Upper lobe of left lung (tissue), 6 donors: ENCODE measurements at regions not wholly inside any gene's neighbourhood (a gene's known extent, or its start where the extent isn't known, plus 50 kb on each side); places are given as distances from the start of the nearest gene placed in this dataset.

Experiments
- ATAC-seq, 2 donors: fragments of 200-7000 bp; cut with Tn5 transposase; one replicate each; pipeline ENCODE4 v1.9.1; 2022; ENCODE audit warnings: mild to moderate bottlenecking in 2 of 2, moderate library complexity in 2 of 2; ENCODE audit not compliant: low FRiP score in 2 of 2
- DNase-seq, 2 donors: peaks; one replicate each; pipeline ENCODE4 v3.0.0-alpha.2; 2019 to 2020
- H3K27ac ChIP-seq, 4 donors: fragments of 200-600 bp; sonication (generic); one replicate each; pipeline ENCODE4 v1.5.1; 2016 to 2019
- H3K27me3 ChIP-seq, 4 donors: fragments of 200-600 bp; sonication (generic); one replicate each; pipeline ENCODE4 v1.5.1; 2017 to 2019
- H3K36me3 ChIP-seq, 4 donors: fragments of 200-600 bp; sonication (generic); one replicate each; pipeline ENCODE4 v1.5.1; 2016 to 2019
- H3K4me1 ChIP-seq, 4 donors: fragments of 200-600 bp; sonication (generic); one replicate each; pipeline ENCODE4 v1.5.1; 2018 to 2019
- H3K4me3 ChIP-seq, 4 donors: fragments of 200-600 bp; sonication (generic); one replicate each; pipeline ENCODE4 v1.5.1; 2017 to 2019; ENCODE audit warnings: mild to moderate bottlenecking in 2 of 4, moderate library complexity in 1 of 4
- H3K9me3 ChIP-seq, 4 donors: fragments of 200-600 bp; sonication (generic); one replicate each; pipeline ENCODE4 v1.5.1; 2018 to 2019
- EP300 ChIP-seq, 4 donors: sonication (generic); formaldehyde crosslinking; IDR thresholded peaks; one replicate each; pipeline ENCODE4 v1.5.1; 2017; ENCODE audit warnings: antibody characterized with exemption in 4 of 4, control low read depth in 2 of 4
- POLR2A ChIP-seq, 4 donors: fragments of 450-650 bp; IDR thresholded peaks; one replicate each; pipeline ENCODE4 v1.5.1; 2016 to 2017; ENCODE audit warnings: antibody characterized with exemption in 4 of 4, mild to moderate bottlenecking in 2 of 4
- POLR2AphosphoS5 ChIP-seq, 2 donors: sonication (generic); formaldehyde crosslinking; IDR thresholded peaks; one replicate each; pipeline ENCODE4 v1.5.1; 2017; ENCODE audit warnings: antibody characterized with exemption in 2 of 2
- WGBS, 2 donors: methylation state at CpG; one replicate each; pipeline ENCODE4 v1.1.5; 2017 to 2018; 5-methylcytosine and 5-hydroxymethylcytosine counted together
- TF ChIP-seq, protein P1 (sequence below), 6 experiments: fragments of 450-650 bp in 4 of 6; fragments of 200-600 bp in 2 of 6; sonication (generic) in 2 of 6; IDR thresholded peaks; one replicate each; pipeline ENCODE4 v1.5.1; 2016 to 2019; ENCODE audit warnings: antibody characterized with exemption in 6 of 6
- donor health status: DM: no; HTN: no; CAD: no; lungs with moderate emphysema.
- donor health status: DM: no; HTN: yes; CAD: no; lungs with severe emphysema.

DNA sequence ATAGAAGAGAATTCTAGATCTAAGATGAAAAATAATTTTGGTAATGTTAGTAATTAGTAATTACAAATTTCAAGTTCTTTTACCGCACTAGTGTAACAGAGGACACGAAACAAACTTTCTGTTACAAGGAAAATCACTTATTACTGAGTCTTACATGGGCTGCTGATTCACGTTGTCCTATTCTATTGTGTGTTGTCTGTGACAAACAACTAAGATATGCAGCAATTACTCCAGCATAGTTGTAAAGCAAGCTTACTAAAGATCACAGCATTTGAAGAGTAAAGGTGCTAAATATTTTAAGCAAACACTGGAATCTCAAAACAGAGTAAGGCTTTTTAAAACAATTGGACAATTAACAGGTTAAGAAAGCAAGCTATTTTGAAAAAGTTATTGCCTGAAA, 502.3 kb downstream of the KCNT2 start:
- H3K4me1 ChIP-seq, result no peaks in the 10 kb centered on the region
- WGBS, 2 donors, result 69 to 77% methylated on average over 3 of the region's 3 CpGs
- TF ChIP-seq POLR2AphosphoS5 (IDR thresholded peaks at IDR 0.05) (no peak), EP300 (IDR thresholded peaks at IDR 0.05) (no peak), POLR2A (IDR thresholded peaks at IDR 0.05) (no peak)
- TF ChIP-seq, protein P1, sequence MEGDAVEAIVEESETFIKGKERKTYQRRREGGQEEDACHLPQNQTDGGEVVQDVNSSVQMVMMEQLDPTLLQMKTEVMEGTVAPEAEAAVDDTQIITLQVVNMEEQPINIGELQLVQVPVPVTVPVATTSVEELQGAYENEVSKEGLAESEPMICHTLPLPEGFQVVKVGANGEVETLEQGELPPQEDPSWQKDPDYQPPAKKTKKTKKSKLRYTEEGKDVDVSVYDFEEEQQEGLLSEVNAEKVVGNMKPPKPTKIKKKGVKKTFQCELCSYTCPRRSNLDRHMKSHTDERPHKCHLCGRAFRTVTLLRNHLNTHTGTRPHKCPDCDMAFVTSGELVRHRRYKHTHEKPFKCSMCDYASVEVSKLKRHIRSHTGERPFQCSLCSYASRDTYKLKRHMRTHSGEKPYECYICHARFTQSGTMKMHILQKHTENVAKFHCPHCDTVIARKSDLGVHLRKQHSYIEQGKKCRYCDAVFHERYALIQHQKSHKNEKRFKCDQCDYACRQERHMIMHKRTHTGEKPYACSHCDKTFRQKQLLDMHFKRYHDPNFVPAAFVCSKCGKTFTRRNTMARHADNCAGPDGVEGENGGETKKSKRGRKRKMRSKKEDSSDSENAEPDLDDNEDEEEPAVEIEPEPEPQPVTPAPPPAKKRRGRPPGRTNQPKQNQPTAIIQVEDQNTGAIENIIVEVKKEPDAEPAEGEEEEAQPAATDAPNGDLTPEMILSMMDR (IDR thresholded peaks at IDR 0.05), result no peak
- H3K9me3 ChIP-seq, result no peaks in the 10 kb centered on the region
- DNase-seq, result no peak
- ATAC-seq, result no peak
- H3K27me3 ChIP-seq, result no peaks in the 10 kb centered on the region
- no peak overlapping the region for H3K27ac ChIP-seq
- no peak overlapping the region for H3K4me3 ChIP-seq
- no peaks in the 10 kb centered on the region for H3K36me3 ChIP-seq

DNA sequence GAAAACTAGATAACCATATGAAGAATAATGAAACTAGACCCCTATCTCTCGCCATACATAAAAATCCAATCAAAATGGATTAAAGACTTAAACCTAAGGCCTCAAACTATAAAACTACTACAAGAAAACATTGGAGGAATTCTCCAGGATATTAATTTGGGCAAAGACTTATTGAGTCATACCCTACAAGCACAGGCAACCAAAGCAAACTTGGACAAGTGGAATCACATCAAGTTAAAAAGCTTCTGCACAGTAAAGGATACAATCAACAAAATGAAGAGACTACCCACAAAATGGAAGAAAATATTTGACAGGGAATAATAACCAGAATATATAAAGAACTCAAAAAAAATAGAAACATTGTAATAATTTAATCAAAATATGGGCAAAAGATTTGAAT, 505.4 kb downstream of the KCNT2 start:
- Histone ChIP-seq H3K27me3 (no peaks in the 10 kb centered on the region), H3K36me3 (no peaks in the 10 kb centered on the region), H3K4me3 (no peak overlapping the region), H3K9me3 (no peaks in the 10 kb centered on the region), H3K27ac (no peak overlapping the region), H3K4me1 (no peaks in the 10 kb centered on the region)
- WGBS, 2 donors, result 77 to 95% methylated on average over 1 of the region's 1 CpG
- no peak for ATAC-seq
- no peak for DNase-seq
- TF ChIP-seq EP300 (IDR thresholded peaks at IDR 0.05) (no peak), POLR2A (IDR thresholded peaks at IDR 0.05) (no peak), POLR2AphosphoS5 (IDR thresholded peaks at IDR 0.05) (no peak)
- TF ChIP-seq, protein P1 (IDR thresholded peaks at IDR 0.05), result no peak

DNA sequence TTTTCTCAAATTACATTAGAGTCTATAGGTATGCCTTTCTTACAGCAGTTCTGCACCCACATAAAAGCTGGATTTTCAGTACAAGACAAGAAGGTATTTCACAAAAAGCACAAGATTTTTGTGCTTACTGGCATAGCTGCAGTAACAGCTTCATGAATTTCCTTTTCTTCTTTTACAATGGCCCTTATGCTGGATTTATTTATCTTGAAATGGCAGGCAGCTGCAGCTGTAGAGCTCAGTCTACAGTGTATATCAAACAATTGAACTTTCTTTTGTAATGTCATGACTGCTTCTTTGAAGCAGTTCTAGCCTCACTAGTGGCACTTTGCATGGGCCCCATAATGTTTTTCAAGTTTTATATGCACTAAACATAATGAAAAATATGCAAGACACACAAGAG, 510.2 kb downstream of the KCNT2 start:
- Histone ChIP-seq H3K27me3 (no peaks in the 10 kb centered on the region), H3K4me3 (no peak overlapping the region), H3K9me3 (no peaks in the 10 kb centered on the region), H3K27ac (no peak overlapping the region), H3K4me1 (no peaks in the 10 kb centered on the region), H3K36me3 (no peaks in the 10 kb centered on the region)
- ATAC-seq, result no peak
- TF ChIP-seq EP300 (IDR thresholded peaks at IDR 0.05), result no peak
- TF ChIP-seq POLR2A (IDR thresholded peaks at IDR 0.05), result no peak
- TF ChIP-seq, protein P1 (IDR thresholded peaks at IDR 0.05), result no peak
- no peak for TF ChIP-seq POLR2AphosphoS5 (IDR thresholded peaks at IDR 0.05)
- DNase-seq, result no peak

DNA sequence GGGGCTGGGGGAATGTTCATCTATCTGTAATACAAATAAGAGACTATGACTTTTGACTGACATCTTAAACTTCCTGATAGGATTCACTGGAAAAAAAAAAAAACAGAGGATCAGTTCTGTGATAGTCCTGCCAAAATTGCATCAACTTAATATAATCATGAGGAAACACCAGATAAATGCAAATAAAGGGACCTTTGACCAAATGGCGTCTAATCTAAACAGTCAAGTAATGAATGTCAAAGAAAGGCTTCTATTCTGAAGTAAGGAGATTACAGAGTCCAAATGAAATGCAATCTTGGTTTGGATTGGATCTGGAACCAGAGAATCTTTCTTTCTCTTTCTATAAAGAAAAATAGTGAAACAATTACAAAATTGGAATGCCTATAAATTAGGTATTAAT, 513.4 kb downstream of the KCNT2 start:
- whole genome bisulfite sequencing, 2 donors, result 50 to 66% methylated on average over 1 of the region's 1 CpG
- Histone ChIP-seq H3K27ac (no peak overlapping the region), H3K4me1 (no peaks in the 10 kb centered on the region), H3K27me3 (no peaks in the 10 kb centered on the region), H3K36me3 (no peaks in the 10 kb centered on the region), H3K9me3 (no peaks in the 10 kb centered on the region), H3K4me3 (no peak overlapping the region)
- ATAC-seq (no peak), DNase-seq (no peak)
- TF ChIP-seq, protein P1 (IDR thresholded peaks at IDR 0.05), result no peak
- no peak for TF ChIP-seq POLR2AphosphoS5 (IDR thresholded peaks at IDR 0.05)
- no peak for TF ChIP-seq POLR2A (IDR thresholded peaks at IDR 0.05)
- TF ChIP-seq EP300 (IDR thresholded peaks at IDR 0.05), result no peak

DNA sequence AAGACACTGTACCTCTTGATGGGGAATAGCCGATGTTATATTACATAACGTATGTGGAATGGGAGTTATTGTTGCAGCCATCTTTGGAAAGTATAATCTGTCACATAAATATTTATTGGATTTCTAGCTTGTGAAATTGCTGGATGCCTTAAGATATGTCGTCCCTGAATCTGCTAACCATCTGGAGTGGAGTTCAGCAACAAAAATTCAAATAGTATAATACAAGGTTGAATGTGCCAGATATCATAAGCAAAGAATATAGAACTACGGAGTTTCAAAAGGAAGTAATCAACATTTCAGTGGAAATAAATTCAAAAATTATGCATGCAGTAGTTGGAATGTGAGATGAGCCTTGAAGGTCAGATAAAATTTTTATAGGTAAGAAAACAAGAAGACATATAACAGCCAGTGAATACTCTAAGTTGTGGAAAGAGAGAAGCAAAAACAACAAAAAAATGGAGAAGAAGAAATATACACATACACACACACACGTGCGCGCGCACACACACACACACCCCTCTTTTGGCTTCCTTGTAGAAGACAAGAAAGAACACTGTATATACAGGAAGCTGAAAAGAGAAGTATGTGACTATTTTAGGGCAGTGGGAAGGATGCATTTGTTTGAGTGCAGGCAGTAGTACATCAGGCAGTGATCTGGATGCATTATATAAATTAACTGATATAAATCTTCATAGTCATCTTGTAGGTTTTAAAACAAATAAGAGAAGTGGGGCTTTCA, 516.7 kb downstream of the KCNT2 start:
- TF ChIP-seq, protein P1 (IDR thresholded peaks at IDR 0.05), result no peak
- TF ChIP-seq EP300 (IDR thresholded peaks at IDR 0.05), result no peak
- no peak for TF ChIP-seq POLR2AphosphoS5 (IDR thresholded peaks at IDR 0.05)
- TF ChIP-seq POLR2A (IDR thresholded peaks at IDR 0.05), result no peak
- no peaks in the 10 kb centered on the region for H3K4me1 ChIP-seq
- DNase-seq (no peak), ATAC-seq (no peak)
- no peaks in the 10 kb centered on the region for H3K27me3 ChIP-seq
- H3K36me3 ChIP-seq, result no peaks in the 10 kb centered on the region
- no peak overlapping the region for H3K27ac ChIP-seq
- H3K4me3 ChIP-seq, result no peak overlapping the region
- H3K9me3 ChIP-seq, result no peaks in the 10 kb centered on the region
- WGBS, 2 donors, result 67 to 69% methylated on average over 8 of the region's 8 CpGs
